HT1080 (cell line): ENCODE measurements at regions not wholly inside any gene's neighbourhood (a gene's known extent, or its start where the extent isn't known, plus 50 kb on each side); places are given as distances from the start of the nearest gene placed in this dataset.

Experiments
- DNase-seq: peaks from one replicate; pipeline ENCODE4 v3.0.0-alpha.2; 2015; ENCODE audit warnings: low read depth

- DNase-seq, result no peak
Observed at GRCh38 chr14:101103321-101103901, 199.9 kb upstream of the RTL1 start.

GRCh38 chr14:101104485-101104884 is 201.0 kb upstream of the RTL1 start:
- no peak for DNase-seq

- DNase-seq, result no peak
Observed at GRCh38 chr14:101105045-101105444, 201.5 kb upstream of the RTL1 start.

GRCh38 chr14:101108579-101109346 is 205.2 kb upstream of the RTL1 start:
- DNase-seq, result no peak

GRCh38 chr14:101109347-101109638 is 205.8 kb upstream of the RTL1 start:
- no peak for DNase-seq

- DNase-seq, result no peak
Observed at GRCh38 chr14:101109981-101110728, 206.6 kb upstream of the RTL1 start.

GRCh38 chr14:101110729-101111619 is 207.5 kb upstream of the RTL1 start:
- no peak for DNase-seq

GRCh38 chr14:101111620-101112290 is 208.2 kb upstream of the RTL1 start:
- no peak for DNase-seq

- no peak for DNase-seq
Observed at GRCh38 chr14:101112351-101113107, 209.0 kb upstream of the RTL1 start.

GRCh38 chr14:101113108-101113612 is 209.6 kb upstream of the RTL1 start:
- no peak for DNase-seq

GRCh38 chr14:101113835-101114725 is 210.6 kb upstream of the RTL1 start:
- no peak for DNase-seq

- DNase-seq, result no peak
Observed at GRCh38 chr14:101114726-101115515, 211.4 kb upstream of the RTL1 start.

- DNase-seq, result no peak
Observed at GRCh38 chr14:101115652-101116051, 212.1 kb upstream of the RTL1 start.

- DNase-seq, result no peak
Observed at GRCh38 chr14:101116065-101116464, 212.5 kb upstream of the RTL1 start.

- DNase-seq, result no peak
Observed at GRCh38 chr14:101116486-101117130, 213.1 kb upstream of the RTL1 start.

- no peak for DNase-seq
Observed at GRCh38 chr14:101117543-101117942, 214.0 kb upstream of the RTL1 start.

GRCh38 chr14:101118233-101118632 is 214.7 kb upstream of the RTL1 start:
- DNase-seq, result no peak
